ENCODE measurements at regions not wholly inside any gene's neighbourhood (a gene's known extent, or its start where the extent isn't known, plus 50 kb on each side); places are given as distances from the start of the nearest gene placed in this dataset.

DNA sequence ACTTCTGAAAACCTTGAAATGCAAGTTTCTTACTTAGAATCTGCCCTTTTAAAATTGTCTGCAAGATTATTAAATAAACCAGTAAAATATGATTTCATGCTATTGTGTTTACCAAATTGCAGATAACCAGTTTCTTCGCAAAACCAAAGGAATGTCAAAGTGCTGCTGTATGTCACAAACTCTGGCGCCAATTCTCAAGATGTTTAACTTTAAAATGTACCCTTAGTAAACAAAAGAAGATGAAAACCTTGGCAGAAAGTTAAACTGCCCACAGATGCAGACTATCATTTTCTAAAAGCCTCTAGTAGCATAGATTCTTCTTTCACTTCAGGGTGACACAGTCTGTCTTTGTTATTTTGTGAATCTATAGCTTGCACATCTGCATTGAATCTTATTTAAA is 189.2 kb downstream of the SLITRK6 start:
- TF ChIP-seq POLR2A (IDR thresholded peaks at IDR 0.05), result no peak
- TF ChIP-seq, protein P1, sequence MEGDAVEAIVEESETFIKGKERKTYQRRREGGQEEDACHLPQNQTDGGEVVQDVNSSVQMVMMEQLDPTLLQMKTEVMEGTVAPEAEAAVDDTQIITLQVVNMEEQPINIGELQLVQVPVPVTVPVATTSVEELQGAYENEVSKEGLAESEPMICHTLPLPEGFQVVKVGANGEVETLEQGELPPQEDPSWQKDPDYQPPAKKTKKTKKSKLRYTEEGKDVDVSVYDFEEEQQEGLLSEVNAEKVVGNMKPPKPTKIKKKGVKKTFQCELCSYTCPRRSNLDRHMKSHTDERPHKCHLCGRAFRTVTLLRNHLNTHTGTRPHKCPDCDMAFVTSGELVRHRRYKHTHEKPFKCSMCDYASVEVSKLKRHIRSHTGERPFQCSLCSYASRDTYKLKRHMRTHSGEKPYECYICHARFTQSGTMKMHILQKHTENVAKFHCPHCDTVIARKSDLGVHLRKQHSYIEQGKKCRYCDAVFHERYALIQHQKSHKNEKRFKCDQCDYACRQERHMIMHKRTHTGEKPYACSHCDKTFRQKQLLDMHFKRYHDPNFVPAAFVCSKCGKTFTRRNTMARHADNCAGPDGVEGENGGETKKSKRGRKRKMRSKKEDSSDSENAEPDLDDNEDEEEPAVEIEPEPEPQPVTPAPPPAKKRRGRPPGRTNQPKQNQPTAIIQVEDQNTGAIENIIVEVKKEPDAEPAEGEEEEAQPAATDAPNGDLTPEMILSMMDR (IDR thresholded peaks at IDR 0.05), result no peak
- TF ChIP-seq EP300 (IDR thresholded peaks at IDR 0.05), result no peak

All from stomach (tissue), 4 donors.